Tibial artery (tissue), 4 donors: ENCODE measurements at regions not wholly inside any gene's neighbourhood (a gene's known extent, or its start where the extent isn't known, plus 50 kb on each side); places are given as distances from the start of the nearest gene placed in this dataset.
"Not testable (repeated sequence)": the region's sequence is repeated elsewhere in the genome, so short reads cannot be mapped to it uniquely, and the experiment has no call there.

Experiments
- DNase-seq, 2 donors: peaks; one replicate each; pipeline ENCODE4 v3.0.0-alpha.2; 2019
- H3K27ac ChIP-seq, 2 donors: fragments of 200-600 bp; sonication (generic) in 1 of 2; 1 replicate in 1 of 2; 2 replicates in 1 of 2; pipeline ENCODE4 v1.5.1; 2018 to 2019; ENCODE audit warnings: mild to moderate bottlenecking in 1 of 2
- H3K27me3 ChIP-seq, 2 donors: fragments of 200-600 bp; sonication (generic) in 1 of 2; one replicate each; pipeline versions ENCODE4 v1.5.1 to v1.6.0; 2016 to 2019
- H3K36me3 ChIP-seq, 3 donors: fragments of 200-600 bp; sonication (generic) in 2 of 3; one replicate each; pipeline ENCODE4 v1.5.1; 2016 to 2019; ENCODE audit warnings: mild to moderate bottlenecking in 2 of 3
- H3K4me1 ChIP-seq, 4 donors: fragments of 200-600 bp; sonication (generic) in 2 of 4; 1 replicate in 3 of 4; 2 replicates in 1 of 4; pipeline ENCODE4 v1.5.1; 2016 to 2019
- H3K4me3 ChIP-seq, 2 donors: fragments of 200-600 bp; sonication (generic) in 1 of 2; 1 replicate in 1 of 2; 2 replicates in 1 of 2; pipeline ENCODE4 v1.5.1; 2018 to 2019; ENCODE audit warnings: mild to moderate bottlenecking in 2 of 2
- H3K9me3 ChIP-seq, 3 donors: fragments of 200-600 bp; sonication (generic) in 1 of 3; one replicate each; pipeline ENCODE4 v1.5.1; 2016 to 2019
- CTCF ChIP-seq, 2 experiments: fragments of 200-600 bp in 1 of 2; fragments of 450-650 bp in 1 of 2; IDR thresholded peaks; one replicate each; pipeline ENCODE4 v1.5.1; 2017 to 2019; ENCODE audit warnings: antibody characterized with exemption in 2 of 2, mild to moderate bottlenecking in 1 of 2, moderate library complexity in 1 of 2
- intact Hi-C: fragments of 100-400 bp; cut with DNase I; formaldehyde crosslinking; loops from one replicate; pipeline ENCODE4 v1.15.0; 2023; ENCODE audit warnings: low total_unique reads

- Histone ChIP-seq H3K36me3 (no peaks in the 10 kb centered on the region), H3K9me3 (no peaks in the 10 kb centered on the region), H3K4me1 (no peaks in the 10 kb centered on the region), H3K27ac (no peak overlapping the region), H3K27me3 (no peaks in the 10 kb centered on the region), H3K4me3 (no peak overlapping the region)
- DNase-seq, result no peak
- TF ChIP-seq CTCF (IDR thresholded peaks at IDR 0.05), result no peak
- intact Hi-C loops, result no loop called here
Measured at GRCh38 chr6:85911067-85911466, 268.4 kb upstream of the SYNCRIP start.

- H3K4me1 ChIP-seq, H3K27ac ChIP-seq, H3K27me3 ChIP-seq, H3K4me3 ChIP-seq, DNase-seq, intact Hi-C loops, H3K36me3 ChIP-seq, H3K9me3 ChIP-seq: not testable (repeated sequence)
Measured at GRCh38 chr6:85908120-85908519, 265.4 kb upstream of the SYNCRIP start.

- intact Hi-C loops, result no loop called here
- no peak for DNase-seq
- no peaks in the 10 kb centered on the region for H3K36me3 ChIP-seq
- no peaks in the 10 kb centered on the region for H3K4me1 ChIP-seq
- H3K9me3 ChIP-seq, result peaks cover 0 to 8% (median 0%) of the 10 kb centered on the region in 3 donors
- H3K4me3 ChIP-seq, result no peak overlapping the region
- H3K27me3 ChIP-seq, result no peaks in the 10 kb centered on the region
- H3K27ac ChIP-seq, result no peak overlapping the region
- TF ChIP-seq CTCF (IDR thresholded peaks at IDR 0.05), result no peak
Measured at GRCh38 chr6:85892346-85892745, 249.7 kb upstream of the SYNCRIP start.

- TF ChIP-seq CTCF (IDR thresholded peaks at IDR 0.05), result no peak
- Histone ChIP-seq H3K4me3 (no peak overlapping the region), H3K27ac (no peak overlapping the region), H3K9me3 (peaks cover 0 to 8% (median 0%) of the 10 kb centered on the region in 3 donors), H3K36me3 (no peaks in the 10 kb centered on the region), H3K4me1 (no peaks in the 10 kb centered on the region), H3K27me3 (no peaks in the 10 kb centered on the region)
- intact Hi-C loops, result no loop called here
- no peak for DNase-seq
Measured at GRCh38 chr6:85887461-85887860, 244.8 kb upstream of the SYNCRIP start.

- no peak for DNase-seq
- Histone ChIP-seq H3K36me3 (no peaks in the 10 kb centered on the region), H3K9me3 (no peaks in the 10 kb centered on the region), H3K27ac (no peak overlapping the region), H3K4me3 (no peak overlapping the region), H3K27me3 (no peaks in the 10 kb centered on the region), H3K4me1 (peaks cover 0 to 35% (median 20%) of the 10 kb centered on the region in 4 donors)
- TF ChIP-seq CTCF (IDR thresholded peaks at IDR 0.05), result no peak
- intact Hi-C loops, result no loop called here
Measured at GRCh38 chr6:85868685-85869084, 226.0 kb upstream of the SYNCRIP start.

- H3K4me1 ChIP-seq, result peaks cover 0 to 35% (median 20%) of the 10 kb centered on the region in 4 donors
- H3K27me3 ChIP-seq, result no peaks in the 10 kb centered on the region
- intact Hi-C loops, result no loop called here
- DNase-seq, result no peak
- H3K27ac ChIP-seq, result peak overlapping the region; percentile 73 to 91
- H3K9me3 ChIP-seq, result no peaks in the 10 kb centered on the region
- no peak overlapping the region for H3K4me3 ChIP-seq
- no peak for TF ChIP-seq CTCF (IDR thresholded peaks at IDR 0.05)
- no peaks in the 10 kb centered on the region for H3K36me3 ChIP-seq
Measured at GRCh38 chr6:85867595-85867994, 224.9 kb upstream of the SYNCRIP start.
